ENCODE measurements at regions not wholly inside any gene's neighbourhood (a gene's known extent, or its start where the extent isn't known, plus 50 kb on each side); places are given as distances from the start of the nearest gene placed in this dataset.

DNA sequence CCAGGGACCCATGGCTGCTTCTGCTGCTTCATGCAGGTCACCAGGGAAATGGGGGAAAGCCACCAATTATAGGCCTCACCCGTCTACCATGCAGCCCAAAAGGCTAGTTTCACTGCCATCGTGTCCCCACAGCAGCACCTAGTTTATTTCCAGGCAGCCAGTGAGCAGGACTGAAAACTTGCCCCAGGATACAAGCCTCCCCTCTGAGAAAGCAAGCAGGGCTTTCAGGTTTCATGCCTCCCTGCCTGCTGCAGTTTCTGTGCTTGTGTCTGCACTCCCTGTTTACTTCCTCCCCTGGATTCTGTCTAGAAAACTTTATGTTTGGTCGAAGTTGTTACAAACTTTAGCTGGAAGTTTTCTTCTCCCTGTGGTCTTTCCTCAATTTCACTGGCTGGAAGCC, 319.1 kb downstream of the ANXA1 start:
- DNase-seq: no peak

DNA sequence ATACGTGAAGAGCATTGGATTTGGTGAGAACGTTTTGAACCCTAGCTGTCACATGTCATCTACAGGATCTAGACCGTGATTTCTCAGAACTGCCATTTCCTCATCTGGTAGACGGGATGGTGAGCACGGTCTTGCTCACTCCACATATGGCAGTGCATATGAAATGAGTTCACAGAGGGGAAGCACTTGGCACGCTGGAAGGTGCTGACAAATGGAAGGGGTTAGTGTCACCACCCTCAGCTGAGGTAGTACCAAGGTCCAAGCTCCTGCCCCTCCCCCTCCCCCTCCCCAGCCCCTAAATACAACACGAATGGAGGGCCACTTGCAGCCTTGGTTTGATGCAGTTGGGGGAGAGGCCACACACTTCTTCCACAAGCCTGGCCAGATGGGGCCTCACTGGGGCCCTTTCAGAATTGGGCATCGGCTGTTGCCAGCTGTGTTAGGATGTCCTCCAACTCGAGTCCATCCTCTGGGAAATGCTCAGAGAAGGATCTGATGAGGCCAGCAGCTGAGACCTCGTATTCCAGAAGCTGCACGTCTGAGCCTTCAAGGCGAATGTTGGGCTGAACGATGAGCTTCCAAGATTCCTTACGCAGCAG, 322.4 kb downstream of the ANXA1 start:
- DNase-seq: no peak

DNA sequence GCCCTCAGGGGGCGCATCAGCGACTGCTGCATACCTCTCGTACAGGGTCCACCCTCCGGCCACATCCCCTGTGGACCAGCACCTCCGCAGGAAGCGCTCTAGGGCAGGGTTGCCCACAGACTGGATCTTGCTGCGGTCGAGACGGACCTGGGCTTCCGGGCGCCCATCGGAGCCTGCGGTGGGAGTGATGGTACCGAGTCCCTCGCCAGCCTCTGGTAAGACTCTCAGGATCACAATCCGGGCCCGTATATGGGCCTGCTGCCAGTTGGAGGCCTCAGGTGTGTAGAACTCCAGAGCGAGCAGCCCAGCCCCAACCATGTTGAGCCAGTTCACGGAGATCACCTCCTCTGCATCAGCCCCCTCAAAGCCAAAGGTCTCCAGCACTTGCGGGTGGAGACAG, 323.0 kb downstream of the ANXA1 start:
- DNase-seq: no peak

DNA sequence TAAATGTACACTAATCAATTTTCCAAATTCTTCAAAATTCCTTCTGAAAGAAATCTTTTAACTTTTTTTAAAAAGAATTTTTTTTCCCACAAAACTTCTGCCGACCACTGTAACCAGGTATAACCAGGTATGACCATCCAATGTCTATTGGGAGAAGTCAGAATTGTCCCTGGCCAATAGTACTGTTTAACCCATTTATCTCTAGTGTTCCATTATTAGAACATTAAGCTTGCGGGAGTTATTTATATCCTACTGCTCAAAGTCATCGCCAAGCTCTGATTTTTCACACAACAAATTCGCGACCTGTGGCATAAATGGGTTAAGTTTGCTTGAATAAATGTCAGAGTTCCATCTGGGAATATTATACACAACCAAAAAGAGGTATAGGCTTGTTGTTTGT, 343.2 kb downstream of the ANXA1 start:
- DNase-seq: no peak

DNA sequence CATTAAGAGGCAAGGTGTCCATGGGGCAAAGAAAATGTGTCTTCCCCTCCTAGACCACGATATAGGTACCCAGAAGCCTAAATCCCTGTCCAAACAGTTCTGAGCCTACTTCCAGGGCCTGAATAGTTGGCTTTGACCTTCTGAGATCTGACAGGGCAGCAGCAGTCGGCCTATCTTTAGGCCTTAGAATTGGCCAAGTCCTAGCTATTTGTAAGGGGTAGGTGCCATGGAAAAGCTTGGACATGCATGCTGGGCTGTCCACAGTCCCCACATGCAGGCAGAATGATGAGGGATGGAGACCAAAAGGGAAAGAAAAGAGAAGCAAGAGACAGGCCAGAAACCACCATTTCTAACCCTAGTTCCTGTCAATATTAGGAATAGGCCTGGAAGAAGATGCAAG, 346.1 kb downstream of the ANXA1 start:
- no peak for DNase-seq

DNA sequence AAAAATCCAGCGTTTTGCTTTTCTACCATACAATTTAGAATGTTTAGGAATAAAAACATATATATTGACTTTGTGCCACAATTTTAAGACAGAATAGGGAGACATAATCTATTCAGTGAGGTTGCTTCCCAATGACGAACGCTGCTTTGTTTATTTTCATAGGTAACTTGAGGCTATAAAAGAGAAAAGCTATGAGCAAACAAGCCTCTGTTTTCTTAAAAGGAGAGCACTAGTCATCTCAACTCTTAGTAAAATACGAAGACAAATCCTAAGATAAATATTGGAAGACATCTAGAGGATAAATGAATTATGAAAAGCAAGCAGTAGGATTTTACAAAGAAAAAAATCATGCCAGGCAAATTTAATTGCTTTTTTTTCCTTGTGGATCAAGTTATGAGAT, 363.6 kb downstream of the ANXA1 start:
- DNase-seq: no peak

DNA sequence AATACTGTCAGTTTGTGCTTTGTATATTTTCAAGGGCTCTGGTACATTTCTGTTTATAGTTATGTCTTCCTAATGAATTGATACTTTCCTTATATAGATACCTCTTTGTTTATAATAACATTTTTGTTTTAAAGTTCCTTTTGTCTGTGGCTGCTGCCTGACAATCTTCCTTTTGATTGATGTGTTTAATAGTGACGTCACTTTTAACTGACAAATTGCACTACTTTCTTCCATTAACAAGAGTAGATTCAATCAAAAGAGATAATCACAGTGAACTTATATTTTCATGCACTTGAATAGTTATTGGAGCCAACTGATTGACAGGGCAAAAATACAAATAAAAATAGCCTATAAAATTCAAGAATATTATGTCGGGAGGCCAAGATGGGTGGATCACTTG, 371.7 kb downstream of the ANXA1 start:
- DNase-seq: no peak

DNA sequence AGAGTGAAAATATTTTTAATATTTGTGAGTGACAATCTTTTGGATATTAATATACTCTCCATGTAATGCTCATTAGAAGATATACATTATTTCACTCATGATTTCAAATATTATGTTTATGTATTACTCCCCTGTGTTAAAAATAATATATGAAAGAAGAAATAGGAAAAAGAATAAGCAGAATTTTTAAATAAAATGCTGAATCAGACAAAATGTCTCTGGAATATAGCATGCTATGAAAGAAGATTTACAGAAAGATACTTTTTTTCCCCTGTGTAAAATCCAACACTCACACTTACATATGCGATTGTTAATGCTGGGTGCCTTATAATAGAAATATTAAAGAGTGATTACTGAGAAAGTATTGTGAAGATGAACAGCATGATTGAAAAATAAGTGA, 373.7 kb downstream of the ANXA1 start:
- DNase-seq: no peak

DNA sequence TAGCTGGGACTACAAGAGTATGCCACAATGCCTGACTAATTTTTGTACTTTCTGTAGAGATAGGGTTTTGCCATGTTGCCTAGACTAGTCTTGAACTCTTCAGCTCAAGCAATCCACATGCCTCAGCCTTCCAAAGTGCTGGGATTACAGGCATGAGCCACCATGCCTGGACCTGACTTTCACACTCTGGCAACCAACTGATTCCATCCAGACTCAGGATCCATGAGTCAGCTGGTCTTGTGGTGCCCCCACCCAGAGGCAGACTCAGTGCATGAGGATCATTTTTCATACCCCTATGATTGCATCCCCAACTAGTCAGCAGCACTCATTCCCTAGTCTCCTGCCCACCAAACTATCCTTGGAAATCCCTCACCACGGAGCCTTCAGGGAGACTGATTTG, 375.9 kb downstream of the ANXA1 start:
- no peak for DNase-seq

DNA sequence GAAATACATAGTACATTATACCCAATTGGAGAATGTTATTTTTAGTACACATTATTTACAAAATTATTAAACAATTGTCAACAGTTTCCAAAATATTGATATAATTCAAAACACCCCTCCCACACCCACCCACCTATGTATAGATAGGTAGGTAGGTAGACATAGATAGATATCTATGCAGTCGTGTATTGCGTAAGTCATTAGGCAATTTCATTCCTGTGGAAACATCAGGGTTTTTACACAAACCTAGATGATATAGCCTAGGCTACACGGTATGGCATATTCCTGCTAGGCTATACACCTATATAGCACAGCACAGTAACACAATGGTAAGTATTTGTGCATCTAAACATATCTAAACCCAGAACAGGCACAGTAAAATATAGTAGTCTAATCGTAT, 377.3 kb downstream of the ANXA1 start:
- no peak for DNase-seq

DNA sequence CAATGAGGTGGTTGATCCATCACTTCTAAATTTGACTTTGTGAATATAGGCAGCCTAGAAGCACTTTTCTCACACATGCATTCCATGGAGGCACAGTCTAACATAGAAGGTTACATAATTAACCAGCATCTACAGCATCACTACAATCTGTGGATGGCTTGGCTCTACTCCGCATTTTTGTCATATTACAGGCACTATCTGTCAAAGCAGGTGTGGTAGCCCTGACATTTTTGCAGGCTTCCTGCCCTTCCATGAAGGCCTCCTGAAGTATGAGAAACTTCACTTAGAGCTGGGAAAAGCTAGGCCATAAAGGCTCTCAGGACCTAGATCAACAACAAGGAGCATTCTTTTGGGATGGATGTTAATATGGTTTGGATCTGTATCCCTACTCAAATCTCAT, 378.0 kb downstream of the ANXA1 start:
- DNase-seq: no peak

DNA sequence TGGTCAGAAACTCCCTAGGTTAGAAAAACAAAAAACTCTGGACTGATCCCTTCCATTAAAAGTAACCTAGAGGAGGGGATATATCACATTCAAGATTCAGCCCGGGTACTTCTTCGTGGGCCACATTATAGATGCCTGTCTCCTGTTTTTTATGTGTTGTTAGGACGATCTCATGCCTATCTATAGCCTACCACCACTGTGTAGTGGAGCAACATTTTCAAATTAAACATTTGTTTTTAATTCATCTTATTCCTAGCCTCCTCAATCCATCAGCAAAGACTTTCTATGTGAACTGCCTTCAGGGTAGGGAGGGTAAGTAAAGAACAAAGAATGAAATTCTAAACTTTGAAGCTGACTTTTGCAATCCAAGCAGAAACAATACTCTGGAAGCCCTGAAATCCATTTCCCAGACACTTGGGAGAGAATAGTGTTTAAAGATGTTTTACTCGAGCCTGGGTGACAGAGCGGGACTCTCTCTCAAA, 379.4 kb downstream of the ANXA1 start:
- no peak for DNase-seq

DNA sequence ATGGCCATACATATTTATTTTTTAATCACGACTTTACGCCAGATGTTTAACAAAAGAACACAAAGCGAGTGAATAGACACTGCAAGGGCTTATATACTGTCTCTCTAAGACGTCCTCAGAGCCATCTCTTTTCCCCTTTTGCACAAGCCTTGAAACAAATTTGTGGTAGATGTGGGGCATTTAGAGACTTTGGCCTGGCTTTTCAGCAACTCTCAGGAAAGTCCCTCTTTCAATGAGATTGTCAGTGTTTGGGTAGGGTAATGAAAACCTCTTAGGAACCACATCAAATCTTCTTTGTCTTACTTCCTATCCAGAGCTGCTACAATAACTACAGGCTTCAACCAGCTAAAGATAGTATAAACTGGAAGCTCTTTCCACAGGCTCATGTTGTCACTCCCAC, 380.0 kb downstream of the ANXA1 start:
- no peak for DNase-seq

DNA sequence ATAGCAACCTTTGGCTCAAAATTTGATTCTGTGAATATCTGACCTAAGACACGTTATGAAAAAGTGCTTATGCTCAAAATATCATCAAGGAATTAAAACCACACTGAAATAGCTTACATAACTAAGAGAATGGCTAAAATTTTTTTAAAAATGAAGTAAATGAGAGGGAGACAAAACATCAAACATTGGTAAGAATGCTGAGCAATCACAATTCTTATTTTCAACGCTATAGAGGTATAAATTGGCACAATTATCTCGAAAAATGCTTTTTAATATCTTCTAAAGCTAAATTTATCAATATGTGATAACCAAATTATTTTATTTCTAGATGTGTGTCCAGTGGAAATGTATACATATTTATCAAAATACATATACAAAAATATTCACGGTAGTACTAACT, 381.3 kb downstream of the ANXA1 start:
- DNase-seq: no peak

DNA sequence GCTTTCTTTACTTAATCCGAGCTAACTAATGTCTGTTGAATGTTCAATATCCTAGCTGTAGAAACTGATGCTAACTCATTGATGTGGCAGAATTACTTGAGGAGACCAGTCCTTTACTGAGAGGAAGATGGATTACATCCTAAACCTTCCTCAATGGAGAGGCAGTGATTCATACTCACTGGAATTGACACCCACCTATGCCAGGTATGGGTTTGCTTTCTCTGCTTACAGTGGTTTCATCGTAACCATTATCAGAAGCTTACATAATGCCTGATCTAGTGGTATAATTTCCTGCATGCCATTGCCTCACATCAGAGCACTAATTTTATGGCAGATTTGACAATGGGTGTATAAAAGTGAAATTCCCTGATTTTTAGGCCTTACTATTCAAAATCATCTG, 384.7 kb downstream of the ANXA1 start:
- DNase-seq: no peak

DNA sequence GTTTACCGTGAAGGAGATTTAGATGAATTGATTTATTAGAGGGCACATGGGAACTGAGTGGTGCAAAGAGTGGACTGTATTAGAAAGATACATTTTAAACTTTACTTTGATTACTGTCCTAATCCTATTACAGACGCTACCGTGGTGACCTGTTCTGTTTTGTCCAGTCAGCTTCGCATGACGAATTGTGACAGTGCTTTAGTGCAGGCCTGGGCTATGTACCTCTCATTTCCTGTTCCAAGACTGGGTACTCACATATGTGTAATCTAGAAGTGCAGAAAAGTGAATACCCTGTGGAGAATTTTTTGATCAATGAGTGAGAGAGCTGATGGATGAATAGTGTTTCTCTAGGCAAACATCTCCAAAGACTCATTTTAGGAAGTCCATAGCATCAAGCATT, 385.9 kb downstream of the ANXA1 start:
- DNase-seq: no peak

DNA sequence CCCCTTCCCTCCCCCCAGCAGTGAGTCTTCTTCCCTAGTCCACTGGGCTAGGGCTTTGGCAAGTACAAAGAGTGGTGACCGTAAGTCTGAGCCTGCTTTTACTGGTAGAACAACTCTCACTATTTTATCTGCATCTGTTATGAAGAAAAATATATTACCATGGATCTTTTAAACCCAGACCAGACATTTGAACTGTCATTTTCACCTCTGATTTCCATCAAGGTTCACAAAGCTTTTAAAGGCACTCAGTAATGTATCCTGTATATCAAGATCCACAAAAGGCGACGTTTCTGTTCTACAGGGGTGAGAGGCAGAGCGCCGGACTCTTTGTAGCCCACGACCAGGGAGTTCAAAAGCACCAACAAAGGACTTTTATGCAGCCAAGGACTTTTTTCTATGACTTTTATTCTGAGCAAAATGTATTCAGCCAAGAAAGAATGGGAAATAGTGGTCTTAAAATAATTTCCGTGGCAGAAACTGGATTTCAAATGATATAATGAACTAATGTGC, 388.3 kb downstream of the ANXA1 start:
- DNase-seq: no peak

DNA sequence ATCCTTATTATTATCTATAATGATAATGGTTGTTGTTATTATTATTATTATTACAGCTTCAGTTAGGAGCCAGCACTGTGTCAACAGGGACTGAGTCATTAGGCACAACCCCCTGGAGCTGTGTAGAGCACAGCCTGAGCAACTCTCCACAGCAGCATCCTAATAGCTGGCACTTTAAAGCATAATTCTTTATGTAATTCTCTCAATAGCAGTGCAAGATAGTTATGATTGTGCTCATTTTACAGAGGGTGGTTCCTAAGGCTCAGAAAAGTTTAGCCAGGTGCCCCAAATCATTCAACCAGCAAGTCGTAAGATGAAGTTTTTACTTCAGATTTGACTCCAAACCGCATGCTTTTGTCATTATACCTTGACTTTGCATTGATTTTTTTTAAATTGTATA, 390.3 kb downstream of the ANXA1 start:
- DNase-seq: no peak

DNA sequence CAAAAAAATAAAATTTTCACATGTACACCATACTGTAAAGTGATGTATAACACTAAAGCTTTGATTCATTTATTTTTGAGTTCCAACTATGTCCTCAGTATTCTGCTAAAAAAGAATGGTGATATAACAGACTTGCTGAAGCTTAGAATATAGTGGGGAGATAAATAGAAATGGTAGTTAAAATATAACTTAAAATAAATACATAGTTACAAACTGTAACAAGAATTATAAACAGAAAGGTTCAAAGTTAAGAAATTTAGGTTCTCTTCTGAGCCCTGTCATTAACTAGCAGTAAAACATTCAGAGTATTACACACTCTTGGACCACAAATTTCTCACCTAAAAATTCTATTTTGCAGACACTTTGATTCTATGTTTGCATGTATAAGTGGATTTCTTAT, 392.1 kb downstream of the ANXA1 start:
- DNase-seq: no peak

DNA sequence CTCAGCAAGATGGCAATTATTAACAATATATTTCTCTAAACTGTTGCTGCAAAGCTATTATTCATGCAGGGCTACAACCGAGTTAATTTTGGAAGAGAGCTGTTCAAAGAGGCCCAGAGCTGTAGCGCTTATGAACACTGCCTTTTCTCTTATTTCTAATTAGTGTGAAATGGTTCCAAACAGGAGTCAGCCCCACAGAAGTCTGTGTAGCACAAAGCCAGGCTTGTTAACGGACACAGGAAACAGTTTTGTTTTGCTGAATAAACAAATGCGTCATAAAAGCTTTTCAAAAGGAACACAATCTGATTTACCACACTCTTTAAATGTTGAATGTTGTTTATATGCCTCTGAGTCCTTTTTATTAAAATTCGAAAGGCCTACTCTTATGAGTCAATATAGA, 396.5 kb downstream of the ANXA1 start:
- DNase-seq: no peak

DNA sequence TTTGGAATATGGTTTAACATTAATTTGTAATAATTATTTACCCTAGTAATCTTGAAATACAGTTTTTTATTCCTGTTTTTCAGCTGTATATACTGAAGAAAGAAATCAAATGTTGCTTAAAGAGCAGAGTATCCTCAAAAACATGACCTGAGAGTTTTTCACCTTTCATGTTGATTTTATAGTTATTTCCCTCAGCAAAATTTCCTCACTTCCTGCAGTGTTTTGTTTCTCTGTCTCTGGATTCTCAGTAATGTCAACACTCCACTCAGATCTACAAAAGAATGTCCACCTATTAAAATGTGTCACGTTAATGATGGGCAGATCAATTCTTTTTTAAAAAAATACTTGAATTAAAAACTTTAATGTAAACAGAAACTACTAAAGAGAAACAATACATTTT, 398.3 kb downstream of the ANXA1 start:
- DNase-seq: no peak

DNA sequence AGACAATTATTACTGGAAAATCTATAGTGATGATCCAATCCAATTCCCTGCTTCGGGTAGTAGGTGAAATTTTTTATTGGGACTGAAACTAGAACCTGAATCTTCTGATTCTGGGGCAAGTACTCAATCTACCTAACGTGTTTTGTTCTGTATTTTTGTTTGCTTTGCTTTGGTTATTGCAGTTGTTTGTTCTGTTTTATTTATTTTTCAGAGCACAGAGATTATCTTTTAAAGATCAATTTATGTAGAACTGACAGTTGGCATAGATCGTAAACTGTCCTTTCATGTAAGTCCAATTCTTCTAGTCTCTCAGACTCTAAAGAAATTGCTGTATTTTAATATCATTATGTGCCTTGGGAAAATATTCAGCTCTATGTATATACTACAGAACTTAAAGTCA, 401.6 kb downstream of the ANXA1 start:
- no peak for DNase-seq

DNA sequence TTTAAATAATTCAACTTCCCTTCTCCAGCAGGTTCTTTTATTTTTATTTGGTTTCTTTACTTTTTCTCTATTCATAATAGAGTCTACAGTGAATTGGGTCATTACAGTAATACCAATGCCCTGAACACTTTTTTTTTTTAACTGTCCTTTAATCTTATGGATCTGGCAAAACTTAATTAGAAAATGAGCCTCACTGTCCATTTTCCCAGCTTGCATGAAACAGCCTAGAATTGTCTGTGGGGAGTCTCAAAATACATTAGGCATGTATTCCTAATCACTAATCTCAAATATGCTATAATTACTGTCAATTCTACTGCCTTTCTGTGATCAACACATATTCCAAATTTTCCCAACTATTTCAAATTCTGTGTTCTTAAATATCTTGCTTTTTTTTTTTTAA, 406.8 kb downstream of the ANXA1 start:
- DNase-seq: no peak

DNA sequence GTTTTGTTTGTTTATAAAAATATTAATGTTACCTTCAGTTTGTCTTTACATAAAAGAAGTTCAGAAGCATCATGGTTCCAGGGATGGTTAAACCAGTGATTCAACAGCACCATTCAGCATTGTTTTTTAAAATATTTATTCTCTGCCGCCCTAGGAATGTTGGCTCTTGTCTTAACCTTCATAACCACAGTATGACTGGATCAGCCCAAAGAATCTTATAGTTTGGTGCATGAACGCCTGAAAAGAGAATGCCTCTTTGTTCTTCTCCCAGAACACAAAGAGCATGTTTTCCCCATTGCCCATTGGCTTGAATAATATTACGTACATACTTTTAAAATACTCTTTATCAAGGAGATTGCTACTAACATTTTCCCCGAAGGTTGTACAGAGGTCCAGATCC, 413.4 kb downstream of the ANXA1 start:
- DNase-seq: no peak

DNA sequence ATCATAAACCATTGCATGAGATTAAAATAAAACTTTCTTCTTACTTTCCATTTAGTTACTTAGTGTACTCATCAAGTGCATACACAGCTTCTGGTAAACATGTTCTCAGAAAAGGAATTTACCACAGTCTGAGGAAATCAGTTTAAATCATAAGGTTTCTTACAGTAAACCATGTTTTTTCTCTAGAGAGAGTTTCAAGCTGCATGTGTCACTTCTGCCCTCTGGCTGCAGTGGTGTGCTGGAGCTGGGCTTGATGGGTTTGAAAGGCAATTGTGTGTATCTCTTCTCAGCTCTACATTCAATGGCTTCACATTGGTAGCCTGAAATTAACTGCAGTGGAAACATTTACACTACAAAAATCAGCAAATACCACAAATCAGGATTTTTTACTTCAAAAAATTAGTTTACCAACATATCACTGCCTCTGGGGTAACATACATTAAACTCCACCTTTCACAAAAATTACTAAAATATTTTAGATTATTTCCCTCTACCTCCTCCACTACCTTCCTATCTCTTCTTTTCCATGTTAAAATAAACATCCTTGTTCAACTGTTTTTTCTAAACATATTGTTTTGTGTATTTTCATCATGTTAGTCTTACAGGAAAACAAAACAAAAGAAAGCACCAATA, 414.3 kb downstream of the ANXA1 start:
- DNase-seq: no peak

Data from NCI-H2107 (cell line).